ENCODE measurements at regions not wholly inside any gene's neighbourhood (a gene's known extent, or its start where the extent isn't known, plus 50 kb on each side); places are given as distances from the start of the nearest gene placed in this dataset.
"Not testable (repeated sequence)": the region's sequence is repeated elsewhere in the genome, so short reads cannot be mapped to it uniquely, and the experiment has no call there.

DNA sequence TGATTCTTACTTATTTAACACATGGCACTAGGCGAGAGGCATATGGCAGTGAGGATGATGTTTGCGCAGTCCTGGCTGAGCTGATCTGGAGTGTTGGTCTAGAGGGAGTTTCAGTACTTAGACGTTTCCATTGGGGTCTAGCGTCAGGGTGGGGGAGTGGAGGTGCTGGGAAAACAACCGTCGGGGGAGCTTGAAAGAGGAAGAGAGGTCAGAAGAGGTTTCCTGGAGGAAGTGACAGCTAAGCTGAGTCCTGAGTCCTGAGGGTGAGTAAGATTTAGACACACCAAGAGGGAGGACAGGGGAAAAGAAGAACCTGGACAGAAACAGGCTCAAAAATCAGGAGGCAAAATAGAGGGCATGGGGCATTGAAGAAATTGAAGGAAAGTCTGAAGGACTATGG, 81.4 kb downstream of the ALOX5AP start:
- DNase-seq = no peak

DNA sequence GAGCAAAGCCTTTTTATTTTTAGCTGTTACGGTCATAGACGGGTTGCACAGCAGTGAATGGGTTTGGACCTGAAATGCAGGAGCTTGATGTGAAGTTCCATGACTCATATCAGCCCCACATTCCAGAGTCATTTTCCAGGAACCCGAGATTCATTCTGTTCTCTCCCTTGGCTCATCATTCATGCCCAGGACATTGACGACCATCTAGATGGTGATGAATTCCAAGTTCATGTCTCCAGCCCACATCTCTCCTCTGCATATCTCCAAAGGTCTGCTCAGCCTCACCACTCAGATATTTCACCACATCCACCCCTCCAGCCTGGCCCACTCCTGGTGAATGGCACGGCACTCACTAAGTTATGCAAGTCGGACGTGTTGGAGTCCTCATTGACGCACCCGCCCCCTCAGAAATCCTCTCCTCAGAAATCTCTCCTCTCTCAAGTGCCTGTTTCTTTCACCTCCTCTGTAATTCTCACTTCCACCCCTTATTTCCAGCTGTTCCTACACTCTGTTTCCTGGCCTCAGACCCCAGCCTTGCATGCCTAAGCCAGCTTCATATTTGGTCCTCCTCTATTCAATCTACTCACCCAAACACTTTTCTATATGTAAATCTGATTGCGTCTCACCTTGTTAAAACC, 83.1 kb downstream of the ALOX5AP start:
- DNase-seq = no peak

DNA sequence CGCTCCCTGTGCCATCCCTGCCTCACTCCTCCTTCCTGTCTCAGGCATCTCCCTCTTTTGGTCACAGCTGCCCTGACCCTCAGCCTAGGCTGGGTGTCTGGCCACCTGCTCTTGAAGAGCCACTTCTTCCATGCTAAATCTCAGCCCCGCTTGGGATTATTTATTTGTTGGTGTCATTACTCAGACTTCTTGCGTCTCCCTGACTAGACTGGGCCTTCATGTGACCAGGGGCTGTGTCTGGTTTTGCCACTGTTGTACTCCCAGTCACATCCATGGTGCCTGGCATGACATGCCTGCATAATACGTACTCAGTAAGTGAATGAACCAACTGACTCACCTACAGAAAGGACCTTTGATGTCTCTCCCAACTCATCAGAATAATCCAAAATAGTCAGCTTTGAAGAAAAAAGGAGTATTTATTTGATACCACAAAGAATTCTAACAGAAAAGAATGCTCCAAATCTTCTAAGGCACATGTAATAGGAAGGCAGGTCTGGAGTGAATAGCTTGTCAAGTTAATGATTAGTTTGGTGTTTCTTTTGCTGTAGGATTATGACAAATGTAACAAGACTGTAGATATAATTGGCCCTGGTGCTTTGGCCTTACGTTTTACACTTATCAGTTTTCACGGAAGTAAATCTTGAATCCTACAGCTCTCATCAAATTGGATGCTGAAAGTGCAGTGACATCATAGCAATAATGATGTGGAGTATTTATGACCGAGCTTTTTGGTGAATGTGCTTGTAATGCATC, 84.0 kb downstream of the ALOX5AP start:
- DNase-seq = no peak

DNA sequence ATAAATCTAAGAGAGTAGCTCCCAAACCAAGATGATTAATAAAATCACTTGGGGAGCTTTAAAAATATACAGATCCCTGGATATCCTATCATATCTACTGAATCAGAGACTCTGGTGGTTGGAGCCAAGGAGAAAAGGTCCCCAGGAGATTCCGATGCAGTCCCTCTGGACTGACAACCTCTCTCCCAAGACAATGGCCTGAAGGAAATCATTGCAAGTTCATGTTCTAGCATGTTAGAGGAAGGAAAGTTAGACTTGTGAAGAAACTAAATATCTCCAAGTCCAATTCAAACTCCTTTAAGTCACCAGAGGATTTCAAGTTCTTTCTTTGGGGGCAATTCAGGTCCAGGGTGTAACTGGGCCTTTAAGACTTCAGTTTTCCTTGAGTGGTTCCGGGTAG, 84.7 kb upstream of the MEDAG start:
- DNase-seq = no peak

DNA sequence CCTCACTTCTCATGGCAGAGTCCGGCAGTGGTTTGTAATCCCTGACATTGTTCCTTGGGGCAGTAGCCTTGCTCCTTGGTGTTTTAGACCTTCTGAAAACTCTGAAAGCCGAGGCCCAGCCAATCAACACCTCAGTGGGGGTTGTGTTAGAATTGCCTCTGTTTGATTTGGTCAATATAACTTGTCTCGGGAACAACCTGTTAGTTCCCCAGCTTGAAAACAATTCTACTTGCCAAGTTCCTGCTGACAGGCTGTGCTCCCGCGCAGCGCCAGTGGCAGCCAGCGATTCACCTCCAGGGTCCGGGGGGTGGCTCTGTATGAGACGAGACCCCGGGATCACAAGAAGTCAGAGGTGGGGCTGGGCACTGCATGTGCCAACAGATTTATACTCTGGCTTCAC, 81.4 kb upstream of the MEDAG start:
- no peak for DNase-seq

DNA sequence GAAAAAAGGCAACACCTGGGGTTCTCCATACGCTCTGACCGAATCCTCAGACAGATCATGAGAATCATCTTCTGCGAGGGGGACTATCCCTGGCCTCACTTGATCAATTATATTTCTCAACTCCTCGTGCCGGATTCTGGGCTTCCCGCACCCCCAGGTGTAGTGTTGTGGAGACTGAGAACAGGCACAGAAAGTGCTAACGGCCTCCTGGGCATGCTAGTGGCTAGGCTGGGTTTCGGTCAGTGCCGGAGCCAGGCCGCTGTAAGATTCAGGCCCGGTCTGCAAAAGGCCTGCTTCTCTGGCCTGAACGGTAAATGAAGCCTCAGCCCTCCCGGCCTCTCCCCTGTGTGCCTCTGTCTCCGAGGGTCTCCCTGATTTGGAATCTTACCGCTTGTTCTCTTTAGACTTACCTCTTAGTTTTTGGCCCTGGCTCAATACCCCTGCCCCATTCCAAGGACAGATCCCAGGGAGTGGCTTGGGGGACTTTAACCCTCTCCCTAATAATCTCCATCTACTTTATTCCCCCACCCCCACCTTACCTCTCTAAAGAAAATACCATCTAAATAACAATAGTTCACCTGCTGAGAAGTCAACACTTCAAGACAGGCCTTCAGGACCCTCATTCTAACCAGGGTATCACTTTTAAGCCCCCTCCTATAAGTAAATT, 79.0 kb upstream of the MEDAG start:
- DNase-seq = no peak

DNA sequence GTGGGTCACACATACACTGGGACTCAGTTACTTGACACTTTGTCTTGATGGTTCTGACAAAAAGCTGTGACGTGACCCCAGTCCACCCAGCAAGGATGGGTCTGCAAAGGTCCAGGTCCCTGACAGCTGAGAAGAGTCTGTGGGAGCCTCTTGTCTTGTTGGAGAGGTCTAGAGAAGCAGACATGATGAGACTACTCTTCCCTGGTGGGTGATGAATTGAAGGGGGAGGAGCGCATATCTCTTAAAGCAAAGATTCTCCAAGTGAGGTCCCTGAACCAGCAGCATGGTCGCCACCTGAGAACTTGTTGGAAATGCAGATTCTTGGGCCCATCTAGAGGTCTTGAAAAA, 78.5 kb upstream of the MEDAG start:
- no peak for DNase-seq

DNA sequence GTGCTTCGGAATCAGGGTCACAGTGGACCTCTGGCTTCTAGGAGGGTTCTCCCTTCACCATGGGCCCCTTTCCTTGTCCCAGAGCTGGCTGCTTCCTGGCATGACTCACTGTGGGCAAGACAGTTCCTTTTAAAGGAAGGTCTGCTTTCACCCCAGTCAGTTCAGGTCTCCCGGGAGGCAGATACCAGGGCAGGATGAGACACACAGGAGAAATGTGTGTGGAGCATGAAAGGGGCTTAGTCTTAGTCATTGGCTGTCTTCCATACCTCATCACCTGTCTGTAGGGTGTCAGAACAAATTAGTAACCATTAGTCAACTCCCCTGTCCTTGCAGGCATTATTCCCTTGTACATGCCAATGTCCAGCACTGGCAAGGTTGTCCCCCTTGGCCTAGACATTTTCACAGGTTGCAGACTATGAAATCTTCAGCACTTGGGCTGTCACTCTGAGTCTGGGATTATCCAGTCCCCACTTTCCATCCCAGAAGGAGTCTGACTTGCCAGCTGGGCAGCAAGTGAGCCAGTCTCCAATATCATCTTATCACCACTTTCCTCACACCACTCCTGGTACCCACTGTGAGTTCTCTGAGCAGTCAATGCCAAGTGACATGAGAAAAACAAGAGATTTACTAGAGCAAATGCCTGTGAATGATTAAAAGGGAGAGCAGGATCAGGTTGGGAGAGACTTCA, 76.8 kb upstream of the MEDAG start:
- DNase-seq = no peak

DNA sequence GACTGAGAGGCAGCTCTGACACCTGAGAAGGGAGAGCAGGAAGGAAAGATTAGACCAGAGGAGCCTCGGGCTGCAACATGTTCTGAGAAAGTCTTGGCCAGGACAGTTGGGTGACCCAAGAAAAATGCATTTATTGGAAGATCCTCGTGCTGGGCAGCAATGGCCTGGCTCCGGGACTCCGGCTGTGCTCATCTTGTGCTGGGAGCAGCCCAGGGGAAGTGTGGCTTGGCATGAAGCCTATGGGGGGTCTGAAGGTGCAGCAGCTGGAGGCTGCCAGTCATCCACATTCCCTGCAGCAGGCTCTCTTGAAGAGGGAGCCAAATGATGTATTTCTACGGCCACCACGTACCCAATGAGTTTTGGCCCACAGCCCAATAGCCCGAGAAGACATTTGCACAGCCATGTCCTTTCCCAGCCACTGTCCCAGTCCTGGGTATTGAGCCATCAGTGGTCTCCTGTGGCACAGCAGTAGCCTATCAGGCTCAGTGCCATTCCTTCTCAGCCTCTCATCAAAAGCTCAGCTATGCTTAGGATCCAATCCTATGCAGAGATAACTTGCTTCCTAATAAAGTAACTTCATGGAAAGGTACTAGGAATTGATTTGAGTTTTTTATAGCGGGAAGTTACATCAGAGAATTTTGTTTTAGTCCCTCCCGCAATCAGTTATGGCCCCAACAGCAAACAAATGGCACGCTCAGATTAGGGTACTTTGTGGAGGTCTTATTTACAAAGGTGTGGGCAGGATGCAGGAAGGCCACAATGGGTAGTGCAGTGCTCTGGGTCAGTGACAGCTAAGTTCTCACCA, 76.0 kb upstream of the MEDAG start:
- no peak for DNase-seq

DNA sequence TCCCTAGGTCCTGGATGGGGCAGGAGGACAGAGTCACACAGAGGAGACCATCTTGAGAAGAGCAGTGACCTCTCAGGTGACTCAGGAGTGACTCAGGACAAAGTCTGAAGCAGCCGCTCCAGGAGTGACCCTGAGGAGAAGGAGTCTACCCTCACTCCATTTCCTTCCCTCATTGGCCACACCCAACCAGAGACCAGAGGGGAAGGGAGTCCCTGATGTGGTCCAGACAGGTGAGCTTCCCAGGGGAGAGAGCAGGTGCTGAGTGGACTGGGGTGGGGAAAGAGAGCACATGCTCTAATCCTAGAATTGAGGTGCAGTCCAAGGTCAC, 75.5 kb upstream of the MEDAG start:
- no peak for DNase-seq

DNA sequence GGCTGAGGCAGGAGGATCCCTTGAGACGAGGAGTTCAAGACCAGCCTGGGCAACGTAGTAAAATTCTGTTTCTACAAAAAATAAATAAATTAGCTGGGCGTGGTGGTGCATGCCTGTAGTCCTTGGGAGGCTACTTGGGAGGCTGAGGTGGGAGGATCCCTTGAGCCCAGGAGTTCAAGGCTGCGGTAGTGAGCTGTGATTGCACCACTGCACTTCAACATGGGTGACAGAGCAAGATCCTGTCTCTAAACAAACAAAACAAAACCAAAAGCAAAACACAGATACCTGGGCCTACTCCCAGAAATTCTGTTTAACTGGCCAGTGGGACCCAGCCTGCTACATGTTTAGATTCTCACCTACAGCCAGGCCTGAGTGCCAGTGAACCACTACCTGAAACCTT, 74.6 kb upstream of the MEDAG start:
- DNase-seq = no peak

DNA sequence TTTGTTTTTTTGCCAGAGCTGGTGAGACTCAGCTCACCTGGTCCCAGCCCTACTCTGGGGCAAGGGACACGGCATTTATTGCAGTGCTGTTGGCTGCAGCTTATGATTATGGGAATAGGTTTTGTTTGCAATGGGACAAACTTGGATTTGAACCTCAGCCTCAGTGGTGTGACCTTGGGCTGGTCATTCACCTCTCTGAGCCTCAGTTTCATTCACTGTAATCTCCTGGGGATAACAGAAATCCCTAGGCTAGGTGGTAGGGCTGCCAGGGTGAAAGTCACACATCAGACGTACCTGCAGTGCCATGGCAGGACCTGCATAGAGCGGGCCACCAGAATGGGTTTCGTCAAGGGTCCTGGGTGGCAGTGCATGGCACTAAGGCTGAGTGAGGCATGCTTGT, 73.7 kb upstream of the MEDAG start:
- no peak for DNase-seq

DNA sequence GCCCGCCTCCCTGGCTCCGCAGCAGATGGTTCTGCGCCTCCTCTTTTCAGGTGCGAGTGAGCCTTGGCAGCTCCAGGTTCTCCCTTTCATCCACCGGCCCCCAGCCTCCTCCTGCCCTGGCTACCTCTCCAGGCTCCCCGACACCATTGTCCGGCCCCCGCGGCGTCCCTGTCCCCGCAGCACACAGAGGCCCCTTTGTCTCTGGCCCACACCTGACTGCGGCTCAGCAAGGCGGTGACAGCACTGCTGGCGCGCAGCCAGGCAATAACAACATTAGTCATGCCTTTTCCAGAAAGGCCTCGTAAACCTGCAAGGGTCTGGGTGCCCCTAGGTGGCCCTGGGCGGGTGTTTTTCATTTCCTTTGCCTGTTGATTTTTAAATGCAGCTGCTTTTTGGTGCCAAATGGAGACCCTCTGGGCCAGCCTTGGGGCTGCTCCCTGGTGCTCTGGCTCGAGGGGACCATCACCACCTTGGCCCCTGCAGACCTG, 73.2 kb upstream of the MEDAG start:
- DNase-seq = peak; percentile 54

DNA sequence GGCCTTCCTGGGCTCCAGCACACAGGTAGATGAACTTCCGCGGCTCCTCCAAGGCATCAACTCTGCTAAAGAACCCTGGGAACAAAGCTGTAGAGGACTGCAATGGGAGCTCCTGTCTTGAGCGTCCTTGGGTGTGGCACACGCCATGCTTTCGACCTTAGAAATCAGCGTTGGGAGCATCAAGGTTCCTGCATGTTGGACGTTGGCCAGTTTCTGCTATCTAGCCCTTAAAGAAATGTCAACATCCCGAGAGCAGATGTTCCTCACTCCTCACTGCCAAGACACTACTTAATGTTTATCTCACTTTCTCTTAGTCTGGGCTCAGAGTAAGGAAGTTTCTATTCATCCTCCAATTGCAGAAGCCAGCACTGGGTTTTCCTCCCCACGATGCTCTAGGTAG, 70.6 kb upstream of the MEDAG start:
- DNase-seq = no peak

DNA sequence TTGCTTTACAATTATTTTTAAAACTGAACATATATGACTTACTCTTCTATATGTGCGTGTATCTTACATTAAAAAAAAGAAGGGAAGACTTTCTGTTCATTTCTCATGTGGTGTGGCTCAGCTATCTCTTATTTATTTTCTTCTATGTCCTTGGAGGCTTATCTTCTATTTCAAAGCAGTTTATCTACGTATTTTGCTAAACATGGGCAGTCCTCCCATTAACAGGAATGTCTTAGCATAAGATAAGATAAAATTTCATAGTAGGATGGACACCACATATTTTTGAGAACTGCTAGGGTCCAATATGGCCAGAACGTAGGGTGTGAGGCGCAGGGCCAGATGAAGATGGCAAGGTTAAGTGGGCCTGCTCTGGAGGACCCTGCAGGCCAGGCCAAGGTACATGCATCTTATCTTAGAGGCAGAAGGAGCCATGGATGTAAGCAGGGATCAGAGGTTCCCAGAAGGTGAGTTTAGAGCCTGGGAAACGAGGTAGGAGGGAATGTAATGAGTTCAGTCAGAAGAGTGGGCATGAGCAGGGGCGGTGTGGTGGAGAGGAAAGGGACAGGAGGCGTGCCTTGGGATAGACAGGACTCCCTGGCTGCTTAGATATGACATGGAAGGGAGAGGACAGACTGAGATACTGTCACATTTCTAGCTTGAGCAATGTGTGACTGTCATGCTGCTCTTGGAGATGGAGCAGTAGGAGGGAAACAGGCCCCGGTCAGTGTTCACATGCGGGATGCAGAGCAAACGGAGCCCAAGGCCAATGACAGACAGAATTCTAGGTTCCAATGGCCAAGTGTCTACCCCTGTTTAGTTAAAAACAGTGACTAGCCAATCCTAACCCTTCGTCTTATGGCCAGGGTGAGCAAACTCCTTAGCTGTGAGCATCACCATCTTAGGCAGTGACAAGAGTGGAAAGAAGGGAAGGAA, 68.6 kb upstream of the MEDAG start:
- no peak for DNase-seq

DNA sequence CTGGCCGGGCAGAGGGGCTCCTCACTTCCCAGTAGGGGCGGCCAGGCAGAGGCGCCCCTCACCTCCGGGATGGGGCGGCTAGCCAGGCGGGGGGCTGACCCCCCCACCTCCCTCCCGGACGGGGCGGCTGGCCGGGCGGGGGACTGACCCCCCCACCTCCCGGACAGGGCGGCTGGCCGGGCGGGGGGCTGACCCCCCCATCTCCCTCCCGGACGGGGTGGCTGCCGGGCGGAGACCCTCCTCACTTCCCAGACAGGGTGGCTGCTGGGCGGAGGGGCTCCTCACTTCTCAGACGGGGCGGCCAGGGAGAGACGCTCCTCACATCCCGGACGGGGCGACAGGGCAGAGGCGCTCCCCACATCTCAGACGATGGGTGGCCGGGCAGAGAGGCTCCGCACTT, 66.4 kb upstream of the MEDAG start:
- not testable (repeated sequence) for DNase-seq

DNA sequence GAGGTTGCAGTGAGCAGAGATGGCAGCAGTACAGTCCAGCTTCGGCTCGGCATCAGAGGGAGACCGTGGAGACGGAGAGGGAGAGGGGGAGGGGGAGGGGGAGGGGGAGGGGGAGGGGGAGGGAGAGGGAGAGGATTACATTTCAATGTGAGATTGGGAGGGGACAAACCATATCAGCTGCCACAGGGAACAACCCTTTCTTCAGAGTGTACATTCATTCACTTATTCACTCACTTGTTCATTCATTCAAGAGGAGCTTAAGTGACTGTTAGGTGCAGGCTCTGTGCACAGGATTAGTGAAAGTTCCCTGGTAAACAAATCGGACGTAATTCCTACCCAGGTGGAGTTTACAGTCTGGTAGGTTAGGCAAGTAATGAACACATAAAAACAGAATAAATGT, 65.6 kb upstream of the MEDAG start:
- DNase-seq = no peak

DNA sequence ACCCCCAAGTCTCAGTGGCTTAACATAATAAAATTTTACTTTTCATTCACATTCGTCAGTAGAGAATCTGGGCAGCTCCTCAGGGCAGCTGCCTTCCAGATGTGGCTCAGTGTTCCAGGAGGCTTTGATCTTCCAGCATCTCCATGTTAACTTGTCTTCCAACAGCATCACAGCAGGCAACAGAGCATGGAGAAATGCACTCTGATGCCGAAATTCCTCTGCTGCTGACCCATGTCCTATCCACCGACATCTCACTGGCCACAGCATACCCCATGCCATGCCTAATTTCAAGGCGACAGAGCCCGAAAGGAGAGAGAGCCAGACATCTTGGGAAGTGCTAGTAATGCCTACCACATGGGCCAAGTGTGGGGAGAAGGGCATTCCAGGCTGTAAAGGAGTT, 64.9 kb upstream of the MEDAG start:
- no peak for DNase-seq

DNA sequence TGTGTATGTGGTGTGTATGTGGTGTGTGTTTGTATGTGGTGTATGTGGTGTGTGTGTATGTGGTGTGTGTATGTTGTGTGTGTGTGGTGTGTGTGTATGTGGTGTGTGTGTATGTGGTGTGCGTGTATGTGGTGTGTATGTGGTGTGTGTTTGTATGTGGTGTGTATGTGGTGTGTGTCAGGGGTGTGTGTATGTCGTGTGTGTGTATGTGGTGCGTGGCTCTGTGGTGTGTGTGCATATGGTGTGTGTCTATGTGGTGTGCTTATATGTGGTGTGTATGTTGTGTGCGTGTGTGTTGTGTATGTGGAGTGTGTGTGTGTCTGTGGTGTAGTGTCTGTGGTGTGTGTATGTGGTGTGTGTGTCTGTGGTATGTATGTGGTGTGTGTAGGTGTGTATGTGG, 62.5 kb upstream of the MEDAG start:
- DNase-seq = no peak

DNA sequence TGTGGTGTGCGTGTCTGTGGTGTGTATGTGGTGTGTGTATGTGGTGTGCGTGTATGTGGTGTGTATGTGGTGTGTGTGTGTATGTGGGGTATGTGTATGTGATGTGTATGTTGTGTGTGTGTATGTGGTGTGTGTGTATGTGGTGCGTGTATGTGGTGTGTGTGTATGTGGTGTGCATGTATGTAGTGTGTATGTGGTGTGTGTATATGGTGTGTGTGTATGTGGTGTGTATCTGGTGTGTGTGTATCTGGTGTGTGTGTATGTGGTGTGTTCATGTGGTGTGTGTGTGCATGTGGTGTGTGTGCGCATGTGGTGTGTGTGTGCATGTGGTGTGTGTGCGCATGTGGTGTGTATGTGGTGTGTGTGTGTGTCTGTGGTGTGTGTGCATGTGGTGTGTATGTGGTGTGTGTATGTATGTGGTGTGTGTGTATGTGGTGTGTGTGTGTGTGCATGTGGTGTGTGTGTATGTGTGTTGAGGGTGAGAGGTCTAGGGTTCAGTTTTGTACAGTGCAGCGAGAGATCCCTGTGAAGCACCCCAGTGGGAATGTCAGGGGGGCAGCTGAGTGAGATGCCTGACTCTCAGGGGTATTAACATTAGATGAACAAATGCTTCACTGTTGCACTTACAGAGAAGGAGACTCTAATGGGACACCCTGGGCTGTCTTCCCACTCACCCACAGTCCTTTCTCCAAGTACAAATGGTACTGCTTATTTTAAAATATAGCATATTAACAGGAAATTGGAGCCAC, 61.3 kb upstream of the MEDAG start:
- no peak for DNase-seq

Data from activated CD4-positive, alpha-beta T cell treated with anti-CD3 and anti-CD28 coated beads, Interleukin-10, Interleukin-2, amounts not matched to agents 100 ng/mL and 50 ng/mL, durations not matched to agents 16 hours and 8 hours (primary cell).